Activated T-cell treated with anti-CD3 and anti-CD28 coated beads, Interleukin-2, amount 50 U/mL, for 4 hours (primary cell): ENCODE measurements at regions not wholly inside any gene's neighbourhood (a gene's known extent, or its start where the extent isn't known, plus 50 kb on each side); places are given as distances from the start of the nearest gene placed in this dataset.

Source experiments
- ATAC-seq, 2 donors: fragments of 200-7000 bp; cut with Tn5 transposase; one replicate each; pipeline ENCODE4 v1.10.0; 2021
- DNase-seq: peaks from one replicate; pipeline ENCODE4 v3.0.0-alpha.2; 2020
- H3K27me3 Mint-ChIP-seq: one replicate; pipeline ENCODE4 v1.8.0; 2021; ENCODE audit warnings: low read depth, mixed read lengths
- H3K36me3 Mint-ChIP-seq: one replicate; pipeline ENCODE4 v1.8.0; 2022; ENCODE audit warnings: mixed read lengths; ENCODE audit not compliant: insufficient read depth
- H3K4me1 Mint-ChIP-seq: one replicate; pipeline ENCODE4 v1.8.0; 2021; ENCODE audit warnings: low read depth, mixed read lengths
- H3K4me3 Mint-ChIP-seq: one replicate; pipeline ENCODE4 v1.8.0; 2021; ENCODE audit warnings: mild to moderate bottlenecking, moderate library complexity, mixed read lengths
- H3K9me3 Mint-ChIP-seq: one replicate; pipeline ENCODE4 v1.8.0; 2021; ENCODE audit warnings: mixed read lengths

GRCh38 chr4:41364876-41365275, 108.1 kb downstream of the UCHL1 start:
- Mint-ChIP-seq H3K27me3 (peaks cover 33% of the 10 kb centered on the region), H3K9me3 (peaks cover 5% of the 10 kb centered on the region), H3K4me3 (no peak overlapping the region), H3K36me3 (no peaks in the 10 kb centered on the region), H3K4me1 (no peaks in the 10 kb centered on the region)
- no peak for ATAC-seq
- DNase-seq = no peak

DNA sequence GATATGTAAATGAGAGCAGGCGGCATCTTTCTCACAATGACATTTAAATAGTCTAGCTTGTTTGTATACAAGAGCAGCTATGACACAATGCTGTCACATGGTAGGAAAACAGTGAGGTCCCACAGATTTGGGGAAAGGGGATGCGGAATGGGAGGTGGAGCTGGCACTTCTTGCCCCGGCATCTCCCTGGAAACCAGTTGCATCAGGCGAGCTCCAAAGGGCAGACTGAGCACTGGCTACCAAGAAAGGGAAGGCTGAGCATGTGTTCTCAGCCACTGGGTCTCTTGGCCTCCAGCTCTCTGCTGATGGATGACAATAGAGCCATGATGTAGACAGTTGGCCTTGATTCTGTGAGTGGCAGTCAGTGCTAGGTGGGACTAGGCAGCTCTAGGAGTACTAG, 109.0 kb downstream of the UCHL1 start:
- H3K36me3 Mint-ChIP-seq = no peaks in the 10 kb centered on the region
- DNase-seq (no peak), ATAC-seq (no peak)
- peaks cover 5% of the 10 kb centered on the region for H3K9me3 Mint-ChIP-seq
- peaks cover 32% of the 10 kb centered on the region for H3K27me3 Mint-ChIP-seq
- H3K4me3 Mint-ChIP-seq = no peak overlapping the region
- H3K4me1 Mint-ChIP-seq = no peaks in the 10 kb centered on the region

- Mint-ChIP-seq H3K4me1 (no peaks in the 10 kb centered on the region), H3K9me3 (peaks cover 5% of the 10 kb centered on the region), H3K27me3 (peaks cover 23% of the 10 kb centered on the region), H3K36me3 (no peaks in the 10 kb centered on the region), H3K4me3 (no peak overlapping the region)
- no peak for ATAC-seq
- no peak for DNase-seq
Measured at GRCh38 chr4:41366911-41367517, 110.3 kb downstream of the UCHL1 start.

DNA sequence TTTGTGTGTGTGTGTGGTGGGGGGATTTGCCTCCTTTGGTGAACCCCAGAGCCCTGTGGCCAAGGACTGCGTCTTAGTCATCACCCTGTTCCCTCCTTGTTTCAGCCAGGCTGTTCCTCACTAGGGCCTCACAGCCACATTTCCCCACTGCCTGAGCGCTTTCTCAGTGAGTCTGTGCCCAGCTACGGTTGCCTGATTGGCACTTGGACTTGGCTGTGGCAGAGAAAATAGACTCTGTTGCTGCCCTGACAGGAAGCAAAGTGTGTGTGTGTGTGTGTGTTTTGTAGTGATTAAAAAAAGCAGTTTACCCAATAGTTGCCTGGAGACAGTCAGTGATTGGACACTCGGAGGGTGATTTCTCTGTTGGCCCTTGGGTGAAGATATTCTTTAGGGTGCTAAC, 113.0 kb downstream of the UCHL1 start:
- Mint-ChIP-seq H3K36me3 (no peaks in the 10 kb centered on the region), H3K4me3 (no peak overlapping the region), H3K27me3 (peaks cover 18% of the 10 kb centered on the region), H3K9me3 (peaks cover 5% of the 10 kb centered on the region), H3K4me1 (no peaks in the 10 kb centered on the region)
- ATAC-seq (no peak), DNase-seq (no peak)

- no peaks in the 10 kb centered on the region for H3K9me3 Mint-ChIP-seq
- no peak for DNase-seq
- H3K4me3 Mint-ChIP-seq = no peak overlapping the region
- no peaks in the 10 kb centered on the region for H3K4me1 Mint-ChIP-seq
- H3K27me3 Mint-ChIP-seq = peaks cover 2% of the 10 kb centered on the region
- no peak for ATAC-seq
- H3K36me3 Mint-ChIP-seq = no peaks in the 10 kb centered on the region
Measured at GRCh38 chr4:41373221-41373620, 116.5 kb downstream of the UCHL1 start.

DNA sequence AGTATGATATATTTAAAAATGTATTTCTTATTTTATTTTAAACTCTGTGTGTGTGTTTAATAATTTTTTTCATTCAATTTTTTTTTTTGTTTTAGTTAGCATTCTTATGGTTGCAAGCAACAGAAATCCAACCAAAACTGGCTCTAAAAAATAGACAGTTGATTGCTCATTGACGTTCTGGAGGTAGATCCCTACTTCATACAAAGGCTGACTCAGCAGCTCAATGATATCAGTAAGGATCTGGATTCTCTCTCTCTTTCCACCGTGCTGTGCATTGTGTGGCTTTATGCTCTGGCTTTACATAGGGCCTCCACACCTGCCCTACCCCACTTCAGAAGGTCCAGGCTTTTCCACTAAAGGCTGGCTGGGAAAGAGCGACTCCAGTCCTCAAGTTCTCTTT, 117.8 kb downstream of the UCHL1 start:
- no peaks in the 10 kb centered on the region for H3K4me1 Mint-ChIP-seq
- H3K4me3 Mint-ChIP-seq = no peak overlapping the region
- no peaks in the 10 kb centered on the region for H3K36me3 Mint-ChIP-seq
- DNase-seq = no peak
- peaks cover 9% of the 10 kb centered on the region for H3K9me3 Mint-ChIP-seq
- no peak for ATAC-seq
- peaks cover 2% of the 10 kb centered on the region for H3K27me3 Mint-ChIP-seq

DNA sequence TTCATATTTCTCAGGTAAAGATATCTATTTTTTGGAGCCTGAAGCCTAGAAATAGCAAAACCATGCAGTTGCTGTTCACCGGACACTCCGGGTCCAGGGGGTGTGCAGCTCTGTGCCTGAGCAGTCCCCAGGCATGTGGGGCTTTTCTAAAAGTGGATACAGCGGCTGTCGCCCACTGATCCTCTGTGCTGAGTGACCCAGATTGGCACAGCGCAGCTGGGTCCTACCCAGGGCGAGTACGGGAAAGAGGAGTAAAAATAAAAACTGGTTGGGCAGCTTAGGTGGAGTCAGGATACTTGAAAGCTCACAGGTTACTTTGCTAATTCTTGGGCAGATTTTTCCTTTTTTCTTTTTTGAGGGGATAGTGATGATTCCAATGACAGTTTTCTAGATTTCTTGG, 118.8 kb downstream of the UCHL1 start:
- no peak for DNase-seq
- Mint-ChIP-seq H3K4me3 (no peak overlapping the region), H3K36me3 (no peaks in the 10 kb centered on the region), H3K9me3 (peaks cover 9% of the 10 kb centered on the region), H3K4me1 (no peaks in the 10 kb centered on the region), H3K27me3 (peaks cover 2% of the 10 kb centered on the region)
- ATAC-seq = no peak

GRCh38 chr4:41377196-41377595, 120.5 kb downstream of the UCHL1 start:
- Mint-ChIP-seq H3K4me3 (no peak overlapping the region), H3K36me3 (no peaks in the 10 kb centered on the region), H3K27me3 (no peaks in the 10 kb centered on the region), H3K4me1 (no peaks in the 10 kb centered on the region), H3K9me3 (peaks cover 9% of the 10 kb centered on the region)
- ATAC-seq = no peak
- DNase-seq = no peak

DNA sequence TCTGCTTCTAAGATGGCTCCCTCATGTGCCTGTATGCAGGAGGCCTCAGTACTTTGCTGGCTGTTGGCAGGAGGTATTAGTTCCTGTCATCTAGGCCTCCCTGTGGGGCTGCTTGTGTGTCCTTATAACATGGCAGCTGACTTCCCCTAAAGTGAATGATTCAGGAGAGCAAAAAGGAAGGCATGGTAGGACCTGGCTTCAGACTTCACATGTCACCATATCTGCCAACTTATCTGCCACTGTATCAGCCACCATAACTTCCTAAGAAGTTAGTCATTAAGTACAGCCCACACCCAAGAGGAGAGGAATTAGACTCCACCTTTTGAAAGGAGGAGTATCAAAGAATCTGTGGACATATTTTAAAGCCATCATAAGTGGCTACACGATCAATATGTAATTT, 122.5 kb downstream of the UCHL1 start:
- H3K27me3 Mint-ChIP-seq = no peaks in the 10 kb centered on the region
- peaks cover 9% of the 10 kb centered on the region for H3K9me3 Mint-ChIP-seq
- H3K4me3 Mint-ChIP-seq = no peak overlapping the region
- ATAC-seq = no peak
- no peak for DNase-seq
- H3K36me3 Mint-ChIP-seq = no peaks in the 10 kb centered on the region
- H3K4me1 Mint-ChIP-seq = no peaks in the 10 kb centered on the region

DNA sequence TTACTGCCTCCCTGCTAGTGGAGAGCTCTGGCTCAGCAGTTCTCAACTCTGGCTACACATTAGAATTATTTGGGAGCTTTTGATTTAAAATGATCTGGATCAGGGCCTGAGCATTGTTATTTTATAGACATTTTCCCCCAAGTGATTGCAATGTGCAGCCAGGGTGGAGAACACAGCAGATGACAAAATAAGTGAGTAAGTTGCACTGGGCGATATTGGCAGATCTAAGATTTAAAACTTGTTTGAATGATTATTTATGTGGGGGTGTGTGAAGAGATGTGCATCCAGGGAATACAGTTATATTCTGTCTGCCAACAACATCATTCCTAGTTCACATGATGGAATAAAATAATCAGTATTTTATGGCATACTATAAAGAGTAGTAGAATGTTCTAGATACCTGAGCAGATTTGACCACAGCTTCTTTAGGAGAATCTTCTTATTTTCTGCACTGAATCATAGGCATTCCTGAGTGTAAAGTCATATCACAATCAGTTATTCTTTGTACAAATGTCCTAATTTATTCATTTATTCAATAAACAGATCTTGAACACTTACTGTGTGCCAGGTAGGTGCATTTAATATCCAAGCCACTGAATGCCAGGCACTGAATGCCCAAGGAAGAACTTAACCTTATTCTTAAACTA, 123.9 kb downstream of the UCHL1 start:
- H3K36me3 Mint-ChIP-seq = no peaks in the 10 kb centered on the region
- H3K27me3 Mint-ChIP-seq = no peaks in the 10 kb centered on the region
- no peak for DNase-seq
- H3K9me3 Mint-ChIP-seq = peaks cover 9% of the 10 kb centered on the region
- no peak for ATAC-seq
- H3K4me3 Mint-ChIP-seq = no peak overlapping the region
- H3K4me1 Mint-ChIP-seq = no peaks in the 10 kb centered on the region

- Mint-ChIP-seq H3K4me3 (no peak overlapping the region), H3K36me3 (no peaks in the 10 kb centered on the region), H3K27me3 (no peaks in the 10 kb centered on the region), H3K9me3 (peaks cover 9% of the 10 kb centered on the region), H3K4me1 (no peaks in the 10 kb centered on the region)
- DNase-seq = no peak
- no peak for ATAC-seq
Measured at GRCh38 chr4:41381384-41381783, 124.7 kb downstream of the UCHL1 start.

GRCh38 chr4:41384992-41385391, 128.3 kb downstream of the UCHL1 start:
- ATAC-seq (no peak), DNase-seq (no peak)
- no peaks in the 10 kb centered on the region for H3K4me1 Mint-ChIP-seq
- no peaks in the 10 kb centered on the region for H3K27me3 Mint-ChIP-seq
- H3K4me3 Mint-ChIP-seq = no peak overlapping the region
- H3K36me3 Mint-ChIP-seq = no peaks in the 10 kb centered on the region
- no peaks in the 10 kb centered on the region for H3K9me3 Mint-ChIP-seq

DNA sequence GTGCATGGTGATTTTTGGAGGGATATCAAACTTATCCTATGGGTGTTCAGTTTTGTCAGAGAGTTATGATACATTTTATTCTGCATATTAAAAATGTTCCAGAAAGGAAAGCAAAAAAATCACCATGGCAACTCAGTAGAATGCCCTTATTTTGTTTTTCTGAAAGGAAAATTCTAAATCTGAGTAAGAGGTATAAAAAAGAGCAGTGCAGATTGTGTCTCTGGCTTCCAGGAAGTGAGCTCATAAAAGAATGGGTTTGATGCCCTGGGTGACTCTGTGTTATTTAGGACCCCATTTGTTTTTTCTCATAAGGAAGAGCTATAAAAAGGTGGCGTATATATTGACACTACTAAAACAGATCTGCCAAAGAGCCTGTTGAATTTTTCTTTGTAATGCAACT, 128.8 kb downstream of the UCHL1 start:
- H3K4me3 Mint-ChIP-seq = no peak overlapping the region
- no peaks in the 10 kb centered on the region for H3K27me3 Mint-ChIP-seq
- H3K9me3 Mint-ChIP-seq = no peaks in the 10 kb centered on the region
- H3K36me3 Mint-ChIP-seq = no peaks in the 10 kb centered on the region
- H3K4me1 Mint-ChIP-seq = no peaks in the 10 kb centered on the region
- ATAC-seq (no peak), DNase-seq (no peak)

- Mint-ChIP-seq H3K4me1 (no peaks in the 10 kb centered on the region), H3K36me3 (no peaks in the 10 kb centered on the region), H3K9me3 (no peaks in the 10 kb centered on the region), H3K4me3 (no peak overlapping the region), H3K27me3 (no peaks in the 10 kb centered on the region)
- DNase-seq (no peak), ATAC-seq (no peak)
Measured at GRCh38 chr4:41388080-41388479, 131.4 kb downstream of the UCHL1 start.

- H3K4me3 Mint-ChIP-seq = no peak overlapping the region
- no peaks in the 10 kb centered on the region for H3K9me3 Mint-ChIP-seq
- no peaks in the 10 kb centered on the region for H3K36me3 Mint-ChIP-seq
- H3K27me3 Mint-ChIP-seq = no peaks in the 10 kb centered on the region
- no peaks in the 10 kb centered on the region for H3K4me1 Mint-ChIP-seq
- no peak for ATAC-seq
- no peak for DNase-seq
Measured at GRCh38 chr4:41389356-41389755, 132.6 kb downstream of the UCHL1 start.
